CD4-positive, alpha-beta T cell treated with Interleukin-4 for 1 hour (primary cell): ENCODE measurements at regions not wholly inside any gene's neighbourhood (a gene's known extent, or its start where the extent isn't known, plus 50 kb on each side); places are given as distances from the start of the nearest gene placed in this dataset.
A peak's percentile ranks its signal among the peaks of the same experiment; 100 is the strongest.

Experiments
- DNase-seq, 2 donors: peaks; one replicate each; pipeline ENCODE4 v3.0.0-alpha.2; 2020 to 2022

DNA sequence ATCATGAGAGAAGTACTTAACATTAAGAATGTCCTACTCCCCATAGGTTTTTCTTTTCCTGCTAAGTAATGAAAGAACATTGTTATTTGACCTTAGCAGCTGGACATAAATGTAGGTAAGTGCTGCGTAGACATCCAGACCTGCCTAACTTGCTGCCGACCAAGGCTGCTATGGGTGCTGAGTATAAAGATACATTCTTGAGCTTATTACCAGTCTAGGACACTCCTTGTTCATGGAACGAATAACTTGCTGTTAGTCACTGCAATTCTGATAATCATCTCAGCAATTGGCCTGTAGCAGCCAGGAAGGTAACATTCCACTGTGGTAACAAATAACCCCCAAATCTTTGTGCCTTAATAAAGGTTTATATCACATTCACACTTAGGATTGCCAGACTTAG, 478.1 kb downstream of the VRK1 start:
- no peak for DNase-seq

DNA sequence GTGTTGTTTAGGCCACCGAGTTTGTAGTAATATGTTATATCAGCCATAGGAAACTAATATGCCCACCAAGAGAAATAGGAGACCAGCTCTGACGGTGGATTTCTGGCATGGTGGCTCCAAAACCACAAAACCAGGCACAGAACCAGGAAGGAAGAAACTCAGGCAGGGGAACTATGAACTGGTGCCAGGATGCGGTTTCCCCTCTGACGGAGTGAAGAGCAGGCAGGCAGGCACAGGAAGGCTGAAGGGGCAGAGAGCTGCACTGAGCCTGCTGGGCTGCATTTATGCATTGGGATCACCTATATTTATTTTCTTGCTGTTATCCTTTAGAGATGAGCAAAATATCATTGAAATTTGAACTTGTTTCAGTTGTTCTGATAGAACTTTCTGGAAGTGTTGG, 479.4 kb downstream of the VRK1 start:
- peak in 1 of 2 donors; percentile 7 for DNase-seq

DNA sequence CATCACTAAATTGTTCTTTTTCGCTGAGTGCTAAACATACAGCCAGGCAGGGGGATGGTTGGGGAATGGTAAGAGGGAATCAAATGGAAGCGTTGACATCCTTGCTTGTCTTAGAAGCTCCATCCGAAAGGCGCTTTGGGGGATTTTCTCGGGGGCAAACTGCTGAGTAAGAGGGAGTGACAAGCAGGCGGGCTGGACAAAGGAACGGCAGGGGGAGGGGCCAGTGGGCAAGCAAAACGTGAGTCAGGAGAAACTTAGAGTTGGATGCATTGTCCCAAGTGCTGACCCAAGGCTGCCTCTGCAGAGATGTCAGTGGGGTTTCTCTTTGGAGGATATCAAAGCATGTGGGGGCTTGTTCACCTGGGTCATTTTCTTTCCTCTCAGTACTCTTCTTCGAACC, 480.5 kb downstream of the VRK1 start:
- no peak for DNase-seq

DNA sequence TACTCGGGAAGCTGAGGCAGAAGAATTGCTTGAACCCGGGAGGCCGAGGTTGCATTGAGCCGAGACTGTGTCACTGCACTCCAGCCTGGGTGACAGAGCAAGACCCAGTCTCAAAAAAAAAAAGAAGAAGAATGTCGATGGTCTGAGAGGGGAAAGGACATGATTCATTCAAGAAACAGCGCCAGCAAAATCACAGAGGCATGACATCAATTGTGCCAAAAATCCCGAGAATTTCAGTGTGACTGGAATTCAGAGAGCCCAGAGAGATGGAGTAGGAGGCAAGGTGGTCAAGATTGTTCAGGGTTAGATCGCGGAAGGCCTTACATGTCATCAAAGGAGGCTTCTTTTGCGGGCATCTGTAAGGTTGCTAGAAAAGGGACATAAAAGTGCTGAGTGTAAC, 483.3 kb downstream of the VRK1 start:
- no peak for DNase-seq

DNA sequence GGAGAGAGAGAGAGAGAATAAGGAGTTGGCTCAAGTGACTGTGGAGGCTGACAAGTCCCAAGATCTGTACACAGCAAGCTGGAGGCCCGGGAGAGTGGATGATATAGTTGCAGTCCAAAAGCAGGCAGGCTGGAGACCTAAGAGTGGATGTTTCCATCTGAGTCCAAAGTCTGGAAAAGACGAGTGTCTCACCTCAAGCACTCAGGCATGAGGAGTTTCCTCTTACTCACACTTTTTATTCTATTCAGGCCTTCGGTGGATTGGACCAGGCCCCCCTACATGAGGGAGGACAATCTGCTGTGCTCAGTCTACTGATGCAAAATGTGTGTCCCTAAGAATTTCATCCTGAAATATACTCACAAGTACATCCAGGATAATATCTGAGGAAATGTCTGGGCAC, 484.6 kb downstream of the VRK1 start:
- no peak for DNase-seq

DNA sequence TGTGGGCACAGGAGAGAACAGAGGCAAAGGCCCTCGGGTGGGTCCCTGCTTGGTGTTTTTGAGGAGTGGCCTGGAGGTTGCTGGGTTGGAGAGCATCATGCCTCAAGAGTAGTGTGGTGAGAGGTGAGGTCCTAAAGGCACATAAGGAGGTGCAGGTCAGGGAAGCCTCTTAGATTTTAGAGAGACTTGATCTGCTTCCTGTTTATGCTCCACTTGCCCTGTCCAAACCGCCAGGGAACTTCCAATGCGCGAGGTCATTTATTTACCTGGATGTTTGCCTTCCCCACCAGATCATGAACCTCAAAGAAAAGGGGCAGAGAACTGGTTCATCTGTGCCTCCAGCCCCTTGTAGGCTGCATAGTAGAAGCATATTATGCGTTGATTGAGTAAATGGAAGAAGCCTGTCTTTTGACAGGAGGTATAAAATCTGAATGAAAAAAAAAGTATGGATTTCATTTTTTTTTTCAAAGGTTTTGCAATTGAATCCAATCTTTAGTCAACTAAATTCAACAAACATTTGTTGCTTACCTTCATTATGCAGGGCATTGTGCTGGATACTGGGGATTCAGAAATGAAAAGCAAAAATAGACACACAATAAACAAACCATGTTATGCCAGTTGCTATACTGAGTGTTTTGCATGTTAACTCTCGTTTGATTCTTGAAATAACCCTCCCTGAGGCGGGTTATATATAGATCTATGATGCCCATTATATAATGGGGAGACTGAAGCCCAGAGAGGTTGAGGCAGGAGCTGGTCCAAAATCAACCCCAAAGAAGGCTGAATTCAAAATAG, 485.2 kb downstream of the VRK1 start:
- DNase-seq, result no peak

DNA sequence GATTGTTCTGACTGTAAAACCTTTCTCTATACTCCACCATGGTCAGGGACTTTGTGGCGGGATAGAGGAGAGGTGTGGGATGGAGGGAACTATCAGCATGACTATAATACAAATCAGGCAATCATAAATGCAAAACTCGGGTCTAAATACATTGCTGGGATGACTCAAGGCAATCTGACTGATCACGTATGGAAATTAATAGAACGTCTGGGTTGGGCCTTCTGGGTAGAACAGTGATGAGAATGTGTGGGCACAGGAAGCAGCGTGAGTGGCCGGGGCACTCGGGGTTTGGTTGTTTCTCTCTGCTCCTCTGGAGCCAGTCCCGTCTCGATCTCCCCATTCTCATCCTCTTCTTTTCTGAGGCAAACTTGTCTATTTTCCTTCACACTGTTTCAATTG, 485.8 kb downstream of the VRK1 start:
- no peak for DNase-seq

DNA sequence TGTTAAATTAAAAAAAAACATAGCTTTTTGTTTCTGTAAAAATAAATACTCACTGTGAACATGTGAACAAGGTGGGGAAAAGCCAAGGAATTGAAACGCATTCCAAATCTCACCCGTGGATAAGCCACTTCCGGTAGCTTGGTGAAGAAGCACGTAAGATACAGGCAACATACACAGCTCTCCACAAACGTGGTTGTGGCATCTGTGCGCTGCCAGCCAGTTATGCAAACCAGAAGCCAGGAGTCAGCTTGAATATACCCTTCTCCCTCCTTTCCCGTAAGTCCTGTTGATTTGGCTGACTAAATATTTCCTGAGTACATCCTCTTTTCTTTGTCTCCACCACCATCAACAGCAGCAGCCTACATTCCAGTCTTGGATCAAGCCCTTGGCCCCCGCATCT, 486.2 kb downstream of the VRK1 start:
- no peak for DNase-seq

DNA sequence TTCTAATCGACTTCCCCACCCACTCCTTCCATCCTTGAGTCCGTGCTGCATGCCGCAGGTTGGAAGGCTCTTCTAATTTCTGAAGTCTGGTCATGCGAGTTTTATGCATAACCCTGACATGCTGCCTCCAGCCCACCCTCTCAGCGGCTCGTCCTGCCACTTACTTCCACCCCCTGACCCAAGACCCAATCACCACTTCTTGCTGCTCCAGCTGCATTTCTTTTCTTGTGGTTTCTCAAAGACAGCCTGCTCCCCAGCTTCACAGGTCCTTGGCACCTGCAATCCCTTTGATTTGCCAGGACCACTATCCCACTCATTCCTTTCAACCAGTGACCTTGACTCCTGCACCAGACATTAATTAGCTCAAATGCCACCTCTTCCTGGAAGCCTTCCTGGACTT, 486.7 kb downstream of the VRK1 start:
- no peak for DNase-seq

DNA sequence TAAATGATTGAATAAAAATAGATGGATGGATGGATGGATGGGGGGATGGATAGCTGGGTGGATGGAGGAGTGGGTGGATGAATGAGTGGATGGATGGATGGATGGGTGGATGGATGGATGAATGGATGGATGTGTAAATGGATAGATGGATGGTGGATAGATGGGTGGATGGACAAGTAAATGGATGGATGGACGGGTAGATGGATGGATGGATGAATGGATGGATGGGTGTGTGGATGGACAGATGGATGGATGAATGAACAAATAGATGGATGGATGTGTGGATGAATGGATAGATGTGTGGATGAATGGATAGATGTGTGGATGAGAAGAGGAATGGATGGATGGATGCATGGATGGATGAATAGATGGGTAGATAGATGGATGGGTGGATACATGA, 490.8 kb downstream of the VRK1 start:
- DNase-seq, result no peak

DNA sequence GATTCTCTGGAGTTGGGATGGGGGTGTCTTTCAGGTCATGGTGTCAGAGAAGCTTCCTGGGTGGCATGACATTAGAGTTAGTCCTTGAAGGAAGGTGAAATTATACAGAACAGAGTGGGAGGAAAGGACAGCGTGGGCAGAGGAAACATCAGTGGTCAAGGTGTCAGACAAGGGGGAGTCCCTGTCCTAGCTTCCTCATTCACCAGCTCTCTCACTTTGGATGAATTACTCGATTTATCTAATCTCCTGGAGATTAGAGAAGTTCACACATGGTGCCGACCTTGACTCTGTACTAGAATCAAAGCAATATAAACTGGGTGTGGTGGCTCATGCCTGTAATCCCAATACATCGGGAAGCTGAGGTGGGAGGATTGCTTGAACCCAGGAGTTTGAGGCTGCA, 492.9 kb downstream of the VRK1 start:
- DNase-seq, result no peak

DNA sequence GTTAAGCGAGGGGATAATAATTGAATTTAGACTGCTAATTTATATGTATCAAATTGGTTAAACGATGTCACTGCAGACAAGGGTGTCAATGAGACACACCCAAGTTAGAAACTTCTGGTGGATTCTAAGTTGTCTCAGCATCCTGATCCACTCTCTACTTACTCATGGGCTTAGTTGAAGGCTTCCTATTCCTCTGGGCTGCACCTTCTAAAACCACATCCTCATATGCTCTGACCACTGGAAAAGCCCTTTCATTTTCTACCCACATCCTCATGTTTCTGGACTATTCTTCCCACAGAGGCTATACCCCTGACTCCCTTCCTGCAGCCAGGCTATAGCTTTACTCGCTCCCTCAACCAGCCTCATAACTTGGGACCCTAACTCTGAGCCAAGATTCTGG, 493.8 kb downstream of the VRK1 start:
- no peak for DNase-seq

DNA sequence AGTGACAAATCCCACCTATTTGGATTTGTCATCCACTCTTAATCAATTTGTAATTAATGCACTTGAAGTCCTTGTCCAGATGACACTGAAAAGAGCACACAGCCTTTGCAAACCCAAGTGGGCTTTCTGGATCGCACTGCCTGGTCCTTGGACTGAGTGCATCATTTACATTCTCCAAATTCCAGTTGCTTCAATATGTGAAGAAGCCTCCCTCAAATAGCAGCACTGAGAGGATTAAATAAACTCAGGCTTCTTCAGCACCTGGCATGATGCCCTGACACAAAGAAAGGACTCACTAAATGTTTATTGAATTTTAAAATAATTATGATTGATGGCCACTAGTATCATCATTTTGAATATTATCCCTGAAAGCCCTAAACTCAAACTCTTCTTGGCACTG, 496.5 kb downstream of the VRK1 start:
- no peak for DNase-seq

DNA sequence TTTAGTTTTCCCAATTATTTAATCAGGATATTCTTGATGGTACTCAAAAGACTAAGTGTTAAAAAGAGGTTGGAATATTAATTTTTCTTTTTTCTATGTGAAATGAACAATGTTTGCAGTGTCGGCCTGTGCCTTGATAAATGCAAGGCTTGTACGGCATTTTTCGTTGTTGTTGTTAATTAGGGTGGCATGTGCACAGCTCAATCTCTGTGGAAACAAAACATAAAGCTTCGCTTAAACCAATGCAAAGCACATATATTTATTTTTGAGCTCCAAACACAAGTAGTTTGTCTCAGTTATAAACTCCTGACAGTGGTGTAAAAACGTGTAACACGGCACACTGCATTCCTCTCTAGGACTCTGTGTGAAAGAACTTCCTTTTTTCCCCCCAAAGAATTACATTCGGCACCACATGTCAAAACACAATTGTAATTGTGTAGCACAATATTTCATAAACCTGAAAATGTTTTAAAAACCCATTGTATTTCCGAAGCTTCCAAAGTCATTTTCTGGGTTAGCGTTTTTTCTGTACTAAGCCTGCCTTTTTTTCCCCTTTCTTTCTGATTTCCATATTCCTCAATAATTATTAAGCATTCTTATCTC, 498.0 kb downstream of the VRK1 start:
- no peak for DNase-seq

DNA sequence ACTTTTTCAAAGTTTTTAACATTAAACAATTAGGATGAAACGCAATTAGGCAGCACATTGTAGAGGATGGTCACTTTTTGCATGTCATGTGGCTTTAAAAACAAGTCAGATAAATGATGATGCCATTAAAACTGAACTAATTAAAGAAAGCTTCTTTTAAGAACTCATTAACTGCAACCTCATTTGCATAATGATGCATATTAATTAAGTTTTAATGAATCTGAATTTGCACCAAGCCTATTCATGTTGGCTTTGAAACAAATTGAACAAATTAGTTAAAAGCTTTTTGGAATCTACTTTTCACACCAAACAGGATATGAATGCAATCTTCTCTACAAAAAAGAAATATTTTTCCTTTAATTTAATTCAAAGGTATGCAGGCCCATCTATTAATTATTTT, 499.0 kb downstream of the VRK1 start:
- DNase-seq, result no peak

DNA sequence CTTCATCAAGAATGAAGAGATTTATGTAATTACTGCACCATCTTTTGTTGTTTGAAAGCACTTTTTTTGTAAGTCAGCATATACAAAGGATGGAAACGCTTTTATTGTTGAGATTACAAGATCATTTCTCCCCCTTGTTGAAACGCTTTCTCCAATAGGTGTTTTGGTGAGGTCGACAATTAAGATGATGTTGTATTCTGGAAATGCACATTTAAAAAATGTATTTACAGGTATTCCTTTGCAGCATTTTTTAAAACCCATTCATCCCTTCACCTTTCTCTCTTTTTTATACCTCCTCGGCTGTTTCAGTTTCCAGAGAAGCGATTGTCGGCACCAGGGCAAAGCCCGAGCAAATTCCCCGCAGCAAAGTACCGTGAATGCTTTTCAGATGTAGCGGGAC, 499.9 kb downstream of the VRK1 start:
- DNase-seq, result no peak

DNA sequence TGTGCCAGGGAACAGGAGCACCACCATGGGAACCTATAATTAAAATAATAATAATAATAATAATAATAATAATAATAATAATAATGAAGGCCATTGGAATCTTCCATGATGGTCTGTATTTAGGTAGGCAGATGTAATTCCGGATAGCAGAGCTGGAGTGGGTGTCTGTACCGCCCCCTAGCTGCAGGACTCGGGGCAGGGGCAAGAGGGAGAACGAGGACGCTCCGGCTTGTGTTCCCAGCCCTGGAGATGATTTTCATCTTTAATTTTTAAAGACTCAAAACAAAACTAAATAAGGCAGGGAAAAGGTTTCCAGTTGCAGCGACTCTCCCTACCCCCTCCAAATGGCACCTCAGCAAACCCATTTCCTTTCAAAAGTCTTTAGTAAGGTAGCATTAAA, 501.1 kb downstream of the VRK1 start:
- no peak for DNase-seq

DNA sequence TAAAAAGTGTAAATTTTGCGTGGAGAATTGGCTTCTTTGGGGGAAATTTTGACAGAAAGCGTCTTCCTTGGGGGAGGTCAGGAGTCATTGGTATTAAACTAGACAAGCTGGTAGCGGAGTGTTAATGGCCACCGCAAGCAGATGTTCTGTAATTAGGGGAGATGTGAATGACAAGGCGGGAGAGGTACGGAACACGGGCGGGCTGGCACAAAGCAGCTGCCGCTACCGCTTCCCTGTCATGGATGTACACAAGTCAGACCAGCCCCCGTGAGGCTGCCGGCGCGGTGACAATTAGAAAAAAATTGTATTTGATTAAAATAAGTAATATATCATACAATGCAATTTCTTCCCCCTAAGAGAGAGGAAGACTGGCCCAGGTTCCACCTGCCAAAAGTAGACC, 501.6 kb downstream of the VRK1 start:
- DNase-seq, result no peak

DNA sequence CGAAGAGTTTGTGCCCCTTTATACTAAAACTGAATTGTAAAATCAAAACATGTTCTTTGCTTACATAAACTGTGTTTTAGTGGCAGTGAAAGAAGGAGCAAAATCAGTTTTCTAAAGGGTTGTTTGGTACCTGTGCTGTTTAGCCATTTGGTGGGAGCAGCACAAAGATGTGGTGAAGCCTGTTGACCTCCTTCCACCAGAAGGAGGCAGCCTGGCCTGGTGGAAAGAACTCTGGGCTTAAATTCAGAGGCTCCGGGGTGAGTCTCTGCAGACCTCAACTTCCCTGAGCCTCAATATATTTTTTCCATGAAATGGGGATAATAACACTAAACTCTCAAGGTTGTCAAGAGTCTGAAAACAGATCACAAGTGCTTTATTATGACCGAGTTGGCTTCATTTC, 502.5 kb downstream of the VRK1 start:
- DNase-seq, result peak; percentile 16 to 45

DNA sequence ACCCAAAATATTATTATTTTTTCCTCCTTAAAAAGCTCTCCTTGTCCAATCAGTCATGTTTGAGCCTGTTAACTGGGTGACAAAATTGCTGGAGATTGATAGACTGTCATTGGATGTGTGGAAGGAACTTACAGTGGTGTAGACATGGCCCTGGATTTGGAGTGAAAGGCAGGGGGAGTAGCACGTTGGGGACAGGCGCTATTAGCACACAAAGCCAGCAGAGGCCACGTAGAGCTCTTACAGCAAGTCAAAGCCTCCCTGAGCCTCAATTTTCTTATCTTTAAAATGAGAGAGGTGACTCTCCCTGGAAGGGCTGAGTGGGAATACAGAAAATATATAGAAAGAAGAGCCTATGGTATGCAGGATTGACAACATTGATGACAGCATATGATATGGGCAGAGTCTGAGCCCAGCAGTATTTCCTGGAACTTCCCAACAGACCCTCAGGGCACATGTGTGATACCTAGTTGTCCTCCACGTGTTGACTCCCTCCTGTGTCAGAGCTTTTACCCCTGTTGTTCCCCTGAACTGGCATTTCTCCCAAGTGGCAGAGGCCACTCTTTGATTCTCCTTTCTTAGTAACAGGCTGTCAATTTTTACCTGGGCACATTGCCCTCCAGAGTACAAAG, 504.9 kb downstream of the VRK1 start:
- no peak for DNase-seq

DNA sequence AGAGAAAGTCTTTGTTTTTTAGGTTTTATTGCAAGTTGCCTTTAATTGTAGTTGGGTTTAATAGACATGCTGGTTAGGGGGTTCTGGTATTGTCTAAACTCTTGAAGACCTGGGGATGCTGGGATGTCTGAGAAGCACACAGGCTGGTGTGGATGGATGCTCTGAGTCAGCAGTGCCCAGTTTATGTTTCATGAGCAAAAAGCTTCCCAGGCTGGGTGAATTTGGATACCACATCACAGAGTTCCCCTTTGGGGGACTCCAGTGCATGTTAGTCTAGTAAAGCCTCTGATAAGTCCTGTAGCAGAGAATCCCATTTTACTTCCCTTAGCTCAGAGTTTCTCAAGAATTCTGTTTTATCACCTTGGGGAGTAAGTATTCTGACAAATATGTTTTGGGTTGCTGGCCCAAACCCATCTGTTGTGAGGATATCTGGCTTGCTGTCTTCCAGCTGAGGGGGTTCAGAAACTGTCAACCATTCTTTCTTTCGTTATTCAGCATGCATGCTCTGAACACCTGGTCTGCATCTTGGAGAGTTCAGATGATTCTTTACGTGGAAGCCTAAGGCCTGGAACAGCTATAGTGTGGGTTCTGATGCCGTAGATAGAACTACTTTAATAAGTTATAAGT, 509.1 kb downstream of the VRK1 start:
- no peak for DNase-seq

DNA sequence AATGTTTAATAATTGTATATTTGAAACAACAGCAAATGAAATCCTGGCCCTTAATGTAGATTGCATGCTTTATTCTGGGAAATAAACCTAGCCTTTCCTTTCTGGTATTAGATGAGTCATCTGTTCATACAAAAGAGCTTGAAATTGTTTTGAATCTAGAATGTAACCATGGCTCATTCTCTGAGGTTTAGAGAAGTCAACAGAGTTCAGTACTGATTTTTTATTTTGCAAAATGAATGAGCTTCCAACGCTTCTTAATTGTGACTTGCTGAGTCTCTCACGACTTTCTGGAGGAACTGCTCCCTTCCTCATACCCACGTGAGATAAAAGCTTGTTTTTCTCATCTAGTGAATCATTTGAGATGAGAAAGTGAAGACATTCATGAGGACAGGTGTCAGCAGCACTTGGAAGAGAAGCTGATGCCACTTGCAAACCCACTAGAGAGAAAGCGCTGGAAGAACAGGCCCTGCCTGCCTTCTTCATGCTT, 509.6 kb downstream of the VRK1 start:
- no peak for DNase-seq

DNA sequence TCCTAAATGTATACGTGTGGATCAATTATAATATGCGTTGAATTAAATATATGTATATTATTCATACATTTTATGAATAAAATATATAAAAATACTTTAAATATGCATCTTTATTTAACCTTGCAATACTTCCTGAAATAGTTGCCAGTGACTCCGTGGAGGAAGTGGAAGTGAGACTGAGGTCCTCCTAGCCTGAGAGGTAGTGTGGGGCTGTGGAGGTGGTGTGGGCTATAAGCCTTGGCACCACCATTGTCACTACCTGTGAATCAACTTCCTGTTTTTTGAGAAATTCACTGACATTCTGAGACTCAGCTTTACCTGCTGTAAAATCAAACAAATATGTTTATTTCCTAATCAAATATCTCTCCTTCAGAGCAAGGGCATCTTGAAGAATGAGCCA, 514.2 kb downstream of the VRK1 start:
- no peak for DNase-seq

DNA sequence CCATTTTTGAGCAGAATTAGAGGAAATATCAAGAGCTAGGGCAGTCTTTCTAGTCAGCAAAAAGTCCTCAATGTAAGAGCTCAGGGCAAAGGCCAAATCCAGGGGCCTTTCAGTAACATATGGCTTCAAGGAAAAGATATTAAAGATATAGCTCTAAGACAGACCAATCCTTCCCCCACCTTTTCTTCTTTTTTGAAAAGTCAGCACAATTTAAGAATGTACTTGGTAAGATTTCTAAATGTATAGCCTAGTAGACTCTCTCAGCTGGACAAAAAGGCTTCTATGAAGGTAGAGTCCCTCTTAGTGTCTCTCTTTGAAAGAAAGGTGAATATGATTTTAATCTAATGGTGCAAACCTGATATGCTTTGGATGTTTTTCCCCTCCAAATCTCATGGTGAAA, 515.7 kb downstream of the VRK1 start:
- no peak for DNase-seq
